Activated CD8-positive, alpha-beta memory T cell treated with anti-CD3 and anti-CD28 coated beads for 24 hours (primary cell): ENCODE measurements at regions not wholly inside any gene's neighbourhood (a gene's known extent, or its start where the extent isn't known, plus 50 kb on each side); places are given as distances from the start of the nearest gene placed in this dataset.

ENCODE experiments used
- DNase-seq: peaks from one replicate; pipeline ENCODE4 v3.0.0-alpha.2; 2020

DNA sequence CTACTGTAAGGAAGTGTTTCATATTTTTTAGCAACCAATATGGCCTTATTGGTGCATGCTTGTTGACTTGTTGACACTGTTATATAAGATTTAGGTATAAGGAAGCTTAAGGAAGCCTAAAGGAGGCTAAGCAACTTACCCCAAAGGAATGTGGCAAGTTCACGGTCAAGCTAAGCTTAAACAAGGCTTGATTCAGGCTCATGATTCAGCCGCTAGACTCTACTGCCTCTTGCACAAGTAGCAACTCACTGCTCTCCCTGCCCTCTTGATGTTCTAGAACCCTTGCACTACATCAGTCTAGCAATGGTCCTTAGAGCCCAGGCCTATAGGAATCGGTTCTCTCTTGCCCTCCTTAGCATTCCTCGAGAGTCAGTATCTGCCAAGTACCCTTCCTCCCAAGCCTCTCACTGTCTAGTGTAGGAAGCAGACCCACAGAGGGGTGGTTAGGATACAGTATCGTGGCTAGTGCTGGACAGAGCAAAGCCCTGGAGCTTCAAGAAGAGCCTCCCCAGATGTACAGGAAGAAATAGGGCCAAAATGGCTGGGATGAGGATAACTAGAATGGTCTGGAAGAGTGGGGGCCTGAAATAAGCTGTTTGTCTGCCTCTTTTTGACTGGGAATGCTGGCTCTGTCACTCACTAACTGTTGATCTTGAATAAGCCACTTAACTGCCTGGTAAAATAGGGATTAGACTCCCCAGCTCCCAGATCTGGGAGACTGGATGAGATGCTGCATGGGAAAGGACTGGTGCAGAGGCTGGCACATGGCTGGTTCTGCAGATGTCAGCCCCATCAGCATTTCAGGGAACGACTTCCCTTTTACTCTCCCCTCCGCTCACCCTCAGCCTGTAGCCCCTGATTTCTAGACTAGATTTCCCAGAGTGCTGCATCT is 122.2 kb downstream of the NAV1 start:
- no peak for DNase-seq

DNA sequence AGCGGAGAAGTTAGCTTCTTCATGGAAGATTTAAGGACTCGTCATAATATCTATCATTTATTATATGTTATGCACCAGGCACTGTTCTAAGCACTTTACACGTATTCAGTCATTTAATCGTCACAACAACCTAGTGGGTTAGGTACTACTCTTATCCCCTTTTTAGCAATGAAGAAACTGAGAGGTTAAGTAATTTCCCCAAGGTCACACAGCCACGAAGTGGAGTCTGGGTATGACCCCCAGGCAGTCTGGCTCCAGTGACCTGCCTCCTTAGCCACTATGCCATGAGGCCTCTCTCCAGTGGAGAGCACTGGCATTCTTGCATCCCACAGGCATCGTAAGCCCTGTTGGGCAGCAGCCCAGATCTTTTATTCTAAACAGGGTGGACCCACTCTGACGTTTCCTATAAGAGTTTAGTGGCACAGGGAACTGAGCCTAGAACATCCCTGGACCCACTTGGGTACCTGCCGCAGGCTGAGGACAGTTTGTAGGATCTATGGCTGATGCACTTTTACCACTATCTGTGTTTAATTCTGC is 123.0 kb downstream of the NAV1 start:
- DNase-seq = no peak

DNA sequence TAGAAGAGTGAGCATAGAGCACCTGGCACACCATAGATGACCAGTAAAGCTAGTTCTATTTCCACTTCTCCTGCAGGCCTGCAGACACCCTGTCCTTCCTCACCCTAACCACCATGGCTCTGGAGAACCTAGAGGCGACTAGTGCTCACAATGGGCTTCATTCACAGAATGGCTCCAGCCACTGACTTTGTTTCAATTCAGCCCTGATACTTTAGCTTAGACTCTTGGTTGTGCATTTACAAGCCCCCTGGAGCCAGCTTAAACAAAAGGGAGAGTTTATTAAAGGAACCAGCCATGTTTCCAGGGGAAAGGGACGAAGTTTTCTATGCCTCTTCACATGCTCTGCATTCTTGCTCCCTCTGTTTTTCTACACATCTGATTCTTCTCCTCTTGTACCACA is 123.7 kb downstream of the NAV1 start:
- no peak for DNase-seq

DNA sequence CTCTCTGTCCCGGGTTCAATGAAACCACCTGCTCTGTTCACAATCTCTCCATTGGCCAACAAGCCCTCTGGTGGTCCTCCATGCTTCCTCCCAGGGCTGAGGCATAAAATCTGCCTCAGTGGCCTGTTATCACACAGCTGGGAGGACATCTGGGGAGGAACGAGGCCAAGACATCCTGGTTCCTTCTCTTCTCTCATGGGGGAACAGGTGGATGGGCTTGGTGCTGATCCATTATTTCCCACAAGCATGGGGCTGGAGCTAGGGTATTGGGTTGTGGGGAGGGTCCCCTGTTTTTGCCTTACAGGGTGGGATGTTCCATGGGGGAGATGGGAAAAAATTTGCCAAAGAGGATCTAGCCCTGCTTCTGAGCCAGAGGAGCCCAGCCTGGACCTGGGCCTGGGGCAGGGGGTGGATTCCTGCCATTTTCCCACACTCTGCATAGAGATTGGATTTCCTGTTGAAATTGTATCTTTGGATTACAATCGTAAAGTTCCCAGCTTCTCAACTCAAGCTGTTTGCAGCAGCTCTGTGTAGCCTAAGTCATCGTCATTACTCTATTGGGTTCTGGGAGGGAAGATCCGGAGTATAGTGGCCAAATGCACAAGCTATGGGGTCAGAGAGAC is 124.7 kb downstream of the NAV1 start:
- no peak for DNase-seq

DNA sequence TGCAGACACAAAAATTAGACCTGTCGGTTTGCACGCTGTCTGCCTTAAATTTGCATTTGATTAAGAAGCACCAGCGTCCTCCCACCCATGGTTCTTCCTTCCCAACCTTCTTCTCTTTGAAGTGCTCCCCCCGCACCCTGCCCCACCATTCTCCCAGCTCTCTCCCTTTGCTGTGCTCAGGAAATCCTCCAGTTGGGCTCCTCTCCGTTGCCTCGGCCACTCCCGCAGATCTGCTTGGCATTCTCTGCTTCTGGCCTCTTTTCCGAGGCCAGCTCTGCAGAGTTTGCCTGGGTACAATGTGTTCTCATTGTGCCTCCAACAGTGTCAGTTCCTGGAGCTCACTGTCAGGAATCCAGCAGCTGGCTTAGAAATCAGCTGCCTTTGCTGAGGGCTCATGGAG is 126.1 kb downstream of the NAV1 start:
- no peak for DNase-seq

DNA sequence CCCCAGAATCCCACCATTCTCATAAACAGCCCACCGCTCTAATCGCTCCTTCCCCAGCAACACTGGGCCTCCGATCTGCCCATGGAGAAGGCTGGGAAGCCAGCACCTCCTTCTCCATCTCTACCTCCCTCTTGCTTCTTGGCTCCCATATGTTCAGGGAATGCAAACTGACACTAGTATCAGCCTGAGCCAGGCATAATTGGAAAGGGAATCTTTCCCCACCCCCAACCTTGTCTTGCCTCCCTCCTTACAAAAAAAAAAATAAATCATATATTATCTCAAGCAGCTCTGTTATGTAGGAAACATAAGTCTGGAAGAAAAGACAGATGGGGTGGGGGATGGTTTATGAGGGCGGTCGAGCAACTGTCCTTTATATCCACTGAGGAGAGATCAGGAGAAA is 127.2 kb downstream of the NAV1 start:
- no peak for DNase-seq

DNA sequence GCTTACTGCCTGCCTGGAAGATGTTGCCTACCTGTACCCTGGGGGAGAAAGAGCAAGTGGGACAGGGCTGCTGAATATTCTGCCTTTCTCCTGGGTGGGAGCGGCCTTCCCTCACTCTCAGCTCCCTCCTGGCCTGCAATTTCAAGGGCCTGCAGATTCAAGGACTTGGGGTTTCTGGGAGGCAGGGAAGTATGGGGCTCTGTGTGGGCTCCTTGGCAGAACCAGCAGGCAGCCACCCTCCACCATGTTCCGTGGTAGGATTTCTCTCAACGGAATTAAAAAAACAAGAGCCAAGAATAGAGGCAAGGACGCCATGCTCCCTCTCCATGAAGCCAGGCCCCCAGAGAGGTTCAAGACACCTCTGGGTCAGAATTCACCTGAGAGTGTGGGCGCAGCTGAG is 127.7 kb downstream of the NAV1 start:
- no peak for DNase-seq

DNA sequence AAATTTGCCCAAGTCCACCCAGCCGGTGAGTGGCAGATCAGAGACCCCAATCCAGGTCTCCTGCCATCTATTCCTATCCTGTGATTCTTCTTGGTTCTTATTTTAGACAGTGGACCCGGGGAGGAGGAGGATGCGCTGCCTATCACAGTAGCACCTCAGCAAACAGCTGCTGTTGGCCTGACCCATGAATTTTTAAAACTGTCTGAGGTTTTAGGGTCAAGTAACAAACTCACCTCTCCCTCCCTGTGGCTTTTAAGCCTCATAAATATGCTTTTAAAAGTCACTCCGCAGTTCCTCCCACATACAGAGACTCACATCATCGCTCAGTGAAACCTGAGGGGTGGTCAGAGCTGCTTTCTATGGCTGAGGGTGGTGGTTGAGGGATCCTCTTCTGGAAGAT is 128.6 kb downstream of the NAV1 start:
- no peak for DNase-seq

DNA sequence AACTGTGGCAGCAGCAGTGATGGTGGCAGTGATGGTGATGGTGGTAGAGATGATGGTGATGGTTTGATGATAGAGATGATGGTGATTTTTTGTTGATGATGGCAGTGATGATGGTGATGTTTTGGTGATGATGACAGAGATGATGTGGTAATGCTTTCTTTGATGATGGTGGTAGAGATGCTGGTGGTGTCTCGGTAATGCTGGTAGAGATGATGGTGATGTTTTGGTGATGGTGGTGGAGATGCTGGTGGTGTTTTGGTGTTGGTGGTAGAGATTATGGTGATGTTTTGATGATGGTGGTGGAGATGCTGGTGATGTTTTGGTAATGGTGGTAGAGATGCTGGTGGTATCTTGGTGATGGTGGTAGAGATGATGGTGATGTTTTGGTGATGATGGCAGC is 131.6 kb downstream of the NAV1 start:
- DNase-seq = no peak

DNA sequence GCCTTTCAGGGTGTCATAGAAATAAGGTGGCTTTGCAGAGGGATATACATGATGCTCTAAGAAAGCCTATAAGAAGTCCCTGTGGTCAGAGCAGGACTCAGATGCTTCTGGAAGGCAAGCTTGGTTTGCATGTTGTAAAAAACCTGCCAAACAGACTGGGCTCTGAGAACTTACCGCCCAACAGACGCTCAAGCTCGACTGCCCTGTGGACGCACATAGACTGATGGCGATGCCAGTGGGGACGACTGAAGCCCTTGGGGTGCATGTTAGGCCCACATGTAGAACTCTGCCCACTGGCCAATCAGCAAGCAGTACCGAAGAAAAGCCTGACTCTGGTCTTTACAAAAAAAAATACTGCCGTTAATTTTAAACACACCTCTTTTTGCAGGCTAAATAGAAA is 133.8 kb downstream of the NAV1 start:
- no peak for DNase-seq

DNA sequence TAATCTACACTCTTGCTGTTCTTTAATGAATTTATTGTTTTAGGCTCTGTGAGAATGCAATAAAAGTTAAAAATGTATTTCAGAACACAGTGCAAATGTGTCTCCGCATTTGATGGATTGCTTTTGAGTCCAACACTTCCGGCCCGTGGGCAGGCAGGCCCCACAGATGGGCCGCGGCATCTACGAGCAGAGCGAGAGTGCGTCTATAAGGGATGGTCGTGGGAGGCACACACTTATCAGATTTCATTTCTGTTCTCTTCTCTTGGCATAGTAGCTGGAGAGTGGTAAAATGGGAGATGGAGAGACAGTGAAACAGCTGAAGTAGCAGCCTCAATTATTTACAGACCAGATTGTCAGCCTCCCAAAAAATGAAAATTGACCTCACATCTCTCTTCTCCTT is 134.2 kb downstream of the NAV1 start:
- DNase-seq = no peak

DNA sequence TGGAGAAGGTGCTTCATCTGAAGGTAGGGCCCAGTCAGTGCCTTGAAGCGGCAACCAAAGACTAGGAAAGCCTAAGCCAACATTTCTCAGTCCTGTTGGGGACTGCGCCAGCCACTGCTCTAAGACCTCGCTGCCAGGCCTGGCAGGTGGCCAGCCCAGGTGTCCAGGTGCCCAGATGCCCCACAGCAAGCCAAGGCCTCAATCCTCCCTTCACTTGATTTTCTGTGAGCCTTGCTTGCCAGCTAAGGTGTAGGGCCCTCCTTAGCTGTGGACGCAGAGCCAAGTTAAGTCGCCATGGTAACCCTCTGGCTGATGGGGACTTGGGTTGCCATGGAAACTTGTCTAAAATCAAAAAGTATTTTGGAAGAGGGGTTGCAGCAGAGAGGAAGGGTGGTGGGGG is 135.0 kb downstream of the NAV1 start:
- no peak for DNase-seq

DNA sequence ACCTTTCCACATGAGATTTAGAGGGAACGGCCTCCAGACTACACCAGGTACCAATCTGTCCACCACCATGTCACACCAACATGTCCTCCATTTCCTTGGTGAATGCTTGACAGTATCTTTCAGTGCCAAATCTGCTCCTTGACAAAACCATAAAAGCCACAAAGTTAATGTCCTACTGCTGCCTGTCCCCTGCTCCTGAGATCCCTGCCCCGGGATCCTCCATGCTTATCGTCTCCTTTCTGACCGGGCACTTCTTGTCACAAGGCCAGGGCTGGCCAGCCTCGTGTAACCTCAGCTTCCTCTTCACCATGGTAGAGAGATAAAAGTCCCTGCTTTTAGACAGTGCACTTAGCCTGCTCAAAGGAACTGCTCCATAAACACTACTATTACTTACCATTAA is 136.2 kb downstream of the NAV1 start:
- DNase-seq = no peak

DNA sequence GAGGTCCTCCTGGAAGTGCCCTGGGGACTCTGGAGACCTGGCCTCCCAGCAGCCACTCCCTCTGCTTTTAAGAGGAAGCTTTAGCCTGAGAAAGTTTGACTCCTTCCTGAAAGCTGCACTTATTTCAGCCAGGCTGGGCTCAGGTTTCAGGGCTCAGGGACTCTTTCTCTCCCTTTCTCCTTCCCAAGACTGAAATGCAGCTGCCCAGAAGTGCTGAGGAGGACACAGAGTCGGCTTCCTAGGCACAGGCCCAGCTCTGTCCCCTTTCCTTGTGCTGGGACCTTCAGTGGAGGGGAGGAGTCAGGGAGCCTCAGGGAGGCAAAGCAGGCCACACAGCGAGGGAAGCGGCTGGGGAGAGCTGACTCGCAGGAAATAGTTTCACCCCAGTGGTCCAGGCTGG is 137.3 kb downstream of the NAV1 start:
- DNase-seq = no peak

DNA sequence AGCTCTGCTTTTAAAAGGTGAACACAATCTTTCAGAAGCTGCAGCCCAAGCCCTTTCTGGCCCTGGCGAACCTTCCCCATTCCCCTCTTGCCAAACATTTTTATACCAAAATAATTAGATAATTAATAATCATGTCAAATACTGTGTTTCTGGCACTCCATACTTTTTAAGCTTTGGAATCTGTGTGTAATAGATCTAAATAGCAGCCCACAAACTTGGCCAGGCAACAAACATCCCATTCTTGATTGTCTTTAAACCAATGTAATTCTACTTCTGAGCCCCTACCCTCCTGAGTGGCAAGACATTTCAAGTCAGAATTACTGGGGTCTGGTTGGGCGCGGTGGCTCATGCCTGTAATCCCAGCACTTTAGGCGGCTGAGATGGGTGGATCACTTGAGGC is 137.7 kb downstream of the NAV1 start:
- no peak for DNase-seq

DNA sequence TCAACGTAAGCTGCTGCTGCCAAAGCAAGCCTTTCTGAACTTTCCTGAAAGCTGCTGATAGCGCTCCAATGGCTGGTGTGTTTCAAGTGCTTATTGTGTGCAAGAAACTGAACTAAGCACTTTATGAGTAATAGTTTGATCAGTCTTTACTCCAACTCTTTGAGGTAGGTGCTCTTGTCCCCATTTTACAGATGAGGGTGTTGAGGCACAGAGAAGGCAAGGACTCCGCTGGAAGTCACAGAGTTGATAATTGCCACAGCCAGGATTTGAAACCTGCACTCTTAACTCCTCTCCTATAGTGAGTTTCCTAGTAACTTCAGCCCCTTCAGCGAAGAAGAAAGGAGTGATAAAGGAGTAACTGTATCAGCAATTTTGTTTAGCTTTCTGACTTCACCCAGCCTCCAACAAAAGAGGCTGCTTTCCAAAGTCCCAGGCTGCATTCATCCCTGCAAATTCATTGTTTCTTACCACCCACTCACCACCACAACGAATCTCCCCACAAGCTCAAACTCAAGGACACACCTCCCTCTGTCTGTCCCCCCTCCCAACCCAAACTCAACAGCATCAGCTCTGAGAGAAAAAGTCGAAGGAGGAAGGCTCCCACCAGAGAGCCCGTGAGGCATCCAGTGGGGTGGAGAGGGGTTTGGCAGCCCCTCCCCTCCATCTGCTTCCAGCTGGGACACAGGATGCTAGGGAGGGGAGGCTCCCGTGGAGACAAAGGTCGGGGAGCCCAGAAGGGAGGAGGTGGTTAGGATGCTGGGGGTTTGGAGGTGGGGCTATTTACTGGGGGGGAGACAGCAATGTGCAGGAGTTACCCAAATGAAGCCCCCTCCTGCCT is 139.6 kb downstream of the NAV1 start:
- DNase-seq = no peak

DNA sequence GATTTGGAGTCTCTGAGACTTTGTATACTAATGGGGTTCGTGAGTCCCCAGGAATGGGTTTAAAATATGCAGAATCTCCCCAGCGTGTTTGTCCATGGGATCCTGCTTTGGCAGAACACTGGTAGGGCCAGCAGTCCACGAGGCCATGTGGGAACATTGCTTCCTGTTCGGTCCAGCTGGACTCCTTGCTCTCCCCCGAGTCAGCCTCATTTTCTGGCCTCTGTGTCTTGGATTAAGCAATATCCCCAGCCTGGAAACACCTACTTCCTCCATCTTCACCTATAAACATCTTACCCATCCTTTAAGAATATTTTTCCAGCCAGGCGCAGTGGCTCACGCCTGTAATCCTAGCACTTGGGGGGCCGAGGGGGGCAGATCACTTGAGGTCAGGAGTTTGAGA is 142.4 kb downstream of the NAV1 start:
- no peak for DNase-seq

DNA sequence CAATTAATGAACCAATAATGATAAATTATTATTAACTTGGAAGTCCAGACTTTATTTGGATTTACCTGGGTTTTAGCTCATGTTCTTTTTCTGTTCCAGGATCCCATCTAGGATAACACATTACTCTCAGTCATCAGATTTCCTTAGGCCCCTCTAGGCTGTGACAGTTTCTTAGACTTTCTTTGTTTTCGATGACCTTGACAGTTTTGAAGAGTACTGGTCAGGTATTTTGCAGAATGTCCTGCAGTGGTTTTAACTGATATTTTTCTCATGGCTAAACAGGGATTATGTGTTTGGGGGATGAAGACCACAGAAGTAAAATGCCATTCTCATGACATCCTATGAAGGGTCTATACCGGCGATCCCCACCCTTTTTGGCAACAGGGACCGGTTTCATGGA is 144.0 kb downstream of the NAV1 start:
- DNase-seq = no peak

DNA sequence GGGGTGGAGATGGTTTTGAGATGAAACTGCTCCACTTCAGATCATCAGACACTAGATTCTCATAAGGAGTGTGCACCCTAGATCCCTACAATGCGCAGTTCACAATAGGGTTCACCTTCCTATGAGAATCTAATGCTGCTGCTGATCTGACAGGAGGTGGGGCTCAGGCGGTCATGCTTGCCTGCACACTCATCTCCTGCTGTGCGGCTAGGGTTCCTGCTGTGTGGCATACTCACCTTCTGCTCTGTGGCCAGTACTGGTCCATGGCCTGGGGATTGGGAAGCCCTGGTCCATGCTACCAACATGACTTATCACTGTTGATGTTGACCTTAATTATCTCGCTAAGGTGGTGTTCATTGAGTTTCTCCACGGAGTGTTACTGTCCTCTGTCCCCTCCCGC is 144.5 kb downstream of the NAV1 start:
- no peak for DNase-seq

DNA sequence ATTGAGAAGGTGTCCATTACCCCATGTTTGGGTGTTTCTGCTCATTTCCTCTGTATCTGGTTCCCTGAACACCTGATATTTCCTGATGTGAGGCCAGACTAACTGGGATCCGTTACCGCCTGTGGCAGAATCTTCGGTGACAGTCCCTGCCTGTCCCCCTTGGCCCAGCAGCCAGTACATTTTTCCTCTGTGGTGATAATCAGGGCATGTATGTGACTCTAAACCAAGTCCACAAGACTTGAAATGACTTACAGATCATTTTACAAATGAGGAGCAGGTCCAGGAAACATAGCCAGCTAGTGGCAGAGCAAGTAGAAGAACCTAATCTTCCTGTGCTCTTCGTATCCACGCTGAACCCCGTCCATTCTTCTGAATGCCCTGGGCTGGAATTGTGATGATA is 143.5 kb upstream of the IPO9 start:
- DNase-seq = no peak

DNA sequence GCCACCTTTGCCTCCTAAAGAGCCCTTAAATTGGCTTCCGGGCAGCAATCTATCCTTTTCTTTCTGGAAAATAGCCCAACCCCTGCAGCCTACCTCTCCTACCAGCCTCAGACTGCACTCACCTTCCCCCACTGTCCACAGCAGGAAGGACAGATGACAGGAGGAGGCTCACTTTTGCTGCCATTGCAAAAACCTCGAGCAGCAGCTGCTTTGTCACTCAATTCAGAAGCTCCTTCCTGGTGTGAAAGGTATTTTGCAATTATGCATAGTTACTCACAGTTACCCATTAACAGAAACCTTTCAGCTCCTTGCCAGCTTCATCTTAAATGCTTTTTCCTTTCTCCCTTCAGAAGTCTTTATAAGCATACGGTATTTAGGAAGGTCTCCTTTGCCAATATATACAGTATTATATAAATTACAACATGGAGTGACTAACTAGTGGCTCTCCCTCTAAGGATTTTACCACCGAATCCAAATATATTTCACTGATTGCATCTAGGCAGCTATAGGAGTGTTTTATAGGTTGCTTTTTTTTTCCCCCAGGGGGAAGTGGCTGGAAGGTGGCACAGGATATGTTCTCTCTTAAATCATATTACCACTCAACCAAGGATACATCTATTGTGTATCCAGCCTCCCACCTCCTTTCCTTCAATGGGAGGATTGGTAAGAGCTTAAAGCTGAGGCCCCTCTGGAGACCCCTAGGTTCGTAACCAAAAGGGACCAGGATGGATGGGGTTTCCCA is 142.1 kb upstream of the IPO9 start:
- DNase-seq = no peak

DNA sequence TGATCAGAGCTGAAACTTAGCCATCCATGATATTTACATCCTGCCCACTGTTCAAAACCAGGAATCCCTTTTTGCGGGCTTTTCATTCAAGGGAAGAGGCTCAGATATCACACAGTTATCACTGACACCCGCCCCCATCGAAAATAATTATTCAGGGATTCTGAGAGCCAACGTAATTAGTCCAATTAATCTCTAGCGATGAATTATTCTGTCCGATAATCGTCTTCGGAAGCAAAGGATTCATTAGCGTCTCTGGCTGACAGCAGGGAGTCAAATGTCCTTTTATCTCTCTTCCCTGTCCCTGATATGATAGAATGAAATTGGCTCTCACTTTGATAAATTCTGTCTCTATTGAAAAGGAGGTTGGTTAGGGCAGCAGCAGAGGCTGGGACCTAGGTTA is 140.4 kb upstream of the IPO9 start:
- DNase-seq = no peak

DNA sequence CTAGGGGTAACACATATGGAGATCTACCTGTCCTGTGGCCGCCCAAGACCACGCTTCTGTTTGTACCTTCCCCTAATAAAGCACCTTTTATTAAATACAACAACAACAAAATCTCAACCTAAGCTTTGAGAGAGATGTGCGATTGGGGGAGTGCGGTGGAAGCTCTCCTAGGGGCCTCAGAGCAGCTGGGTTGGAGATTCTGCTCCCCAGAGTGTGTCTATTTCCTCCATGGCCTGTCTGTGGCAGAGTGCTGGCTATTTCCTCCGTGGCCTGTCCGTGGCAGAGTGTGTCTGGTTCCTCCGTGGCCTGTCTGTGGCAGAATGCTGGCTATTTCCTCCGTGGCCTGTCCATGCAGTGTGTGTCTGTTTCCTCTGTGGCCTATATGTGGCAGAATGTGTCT is 139.3 kb upstream of the IPO9 start:
- no peak for DNase-seq
